SK-N-MC (cell line): ENCODE measurements at regions not wholly inside any gene's neighbourhood (a gene's known extent, or its start where the extent isn't known, plus 50 kb on each side); places are given as distances from the start of the nearest gene placed in this dataset.

ENCODE experiments used
- EZH2 ChIP-seq: fragments of 200-600 bp; sonication (generic); IDR thresholded peaks from one replicate; pipeline ENCODE4 v1.6.1; 2017; ENCODE audit warnings: antibody characterized with exemption
- FOXP2 ChIP-seq: optimal IDR thresholded peaks from 2 replicates; pipeline ENCODE3; 2011; ENCODE audit warnings: mild to moderate bottlenecking, moderate library complexity; ENCODE audit not compliant: insufficient read depth; ENCODE audit errors: extremely low read length, control extremely low read depth
- POLR2AphosphoS5 ChIP-seq: IDR thresholded peaks from 2 replicates; pipeline ENCODE4 v1.6.1; 2012; ENCODE audit warnings: mild to moderate bottlenecking, low read depth, low read length, borderline replicate concordance

- TF ChIP-seq POLR2AphosphoS5 (no peak), EZH2 (no peak), FOXP2 (no peak)
These were observed 153.5 kb upstream of the S1PR3 start for GRCh38 chr9:88837731-88838130.
